Psoas muscle (tissue), 7 donors: ENCODE measurements at regions not wholly inside any gene's neighbourhood (a gene's known extent, or its start where the extent isn't known, plus 50 kb on each side); places are given as distances from the start of the nearest gene placed in this dataset.

Source experiments
- ATAC-seq, 4 donors: fragments of 200-7000 bp; cut with Tn5 transposase; one replicate each; pipeline ENCODE4 v1.9.1; 2020; ENCODE audit warnings: moderate library complexity in 3 of 4, mild to moderate bottlenecking in 2 of 4
- DNase-seq, 2 donors: peaks; one replicate each; pipeline ENCODE4 v3.0.0-alpha.2; 2020
- H3K27ac ChIP-seq: fragments of 200-600 bp; one replicate; pipeline ENCODE4 v1.8.0; 2022
- H3K27me3 ChIP-seq, 3 donors: fragments of 200-600 bp in 1 of 3; one replicate each; pipeline versions ENCODE4 v1.6.1 to v1.8.0; 2013 to 2022; ENCODE audit warnings: low read length in 2 of 3, mild to moderate bottlenecking in 2 of 3, moderate library complexity in 1 of 3; ENCODE audit not compliant: insufficient read depth in 3 of 3
- H3K36me3 ChIP-seq, 2 donors: fragments of 200-600 bp in 1 of 2; one replicate each; pipeline versions ENCODE4 v1.6.1 to v1.8.0; 2013 to 2022; ENCODE audit warnings: low read depth in 1 of 2, mild to moderate bottlenecking in 1 of 2, moderate library complexity in 1 of 2; ENCODE audit not compliant: insufficient read depth in 1 of 2
- H3K4me1 ChIP-seq: fragments of 200-600 bp; one replicate; pipeline ENCODE4 v1.8.0; 2022
- H3K4me3 ChIP-seq: fragments of 200-600 bp; one replicate; pipeline ENCODE4 v1.8.0; 2022; ENCODE audit warnings: mild to moderate bottlenecking
- H3K9me3 ChIP-seq: fragments of 200-600 bp; one replicate; pipeline ENCODE4 v1.8.0; 2022
- CTCF ChIP-seq: fragments of 200-600 bp; IDR thresholded peaks from one replicate; pipeline ENCODE4 v1.8.0; 2022; ENCODE audit warnings: antibody characterized with exemption
- WGBS, 3 donors: extraction: QIAGEN DNeasy Blood & Tissue Kit; methylation state at CpG; one replicate each; pipeline versions ENCODE4 v1.1.6 to v1.1.7; 2013; 5-methylcytosine and 5-hydroxymethylcytosine counted together
- intact Hi-C, 2 donors: fragments of 100-400 bp; cut with DNase I; formaldehyde crosslinking; loops; one replicate each; pipeline versions ENCODE4 v1.11.0 to v1.14.2; 2022
- donor health status: healthy with polysubstance abuse.
- donor health status: DM: no; HTN: no; CAD: no; lungs with moderate emphysema.
- donor health status: Bipolar disorder and iron deficiency.
- donor health status: healthy.
- donor health status: DM: yes; HTN: yes; CAD: no.
- donor health status: DM: no; HTN: no; CAD: no.
- donor health status: DM: yes; HTN: yes; CAD: no.

- Histone ChIP-seq H3K36me3 (no peaks in the 10 kb centered on the region), H3K4me3 (no peak overlapping the region), H3K27ac (no peak overlapping the region), H3K4me1 (no peaks in the 10 kb centered on the region), H3K27me3 (peaks cover 0 to 3% (median 2%) of the 10 kb centered on the region in 3 donors), H3K9me3 (no peaks in the 10 kb centered on the region)
- intact Hi-C loops: no loop called here
- no peak for TF ChIP-seq CTCF
- DNase-seq (no peak), ATAC-seq (no peak)
- 74 to 86% (median 76%) methylated on average over 1 of the region's 1 CpG for WGBS, 3 donors
These were observed 104.7 kb upstream of the PAX6 start for GRCh38 chr11:31915867-31916266.

DNA sequence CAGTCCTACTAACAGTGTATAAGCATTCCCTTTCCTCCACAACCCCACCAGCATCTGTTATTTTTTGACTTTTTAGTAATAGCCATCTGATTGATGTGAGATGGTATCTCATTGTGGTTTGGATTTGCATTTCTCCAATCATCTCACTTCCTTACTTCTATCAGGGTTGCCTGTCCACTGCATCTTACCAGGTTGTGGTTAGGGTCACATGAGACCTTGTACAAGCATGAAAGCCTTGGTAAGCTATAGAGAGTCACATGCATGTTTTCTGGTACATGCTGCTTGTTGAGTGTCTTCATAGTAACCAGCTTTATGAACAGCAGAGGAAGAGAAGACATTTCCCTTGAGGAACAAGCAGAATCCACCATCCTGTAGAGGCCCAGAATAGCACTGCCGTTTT is 102.9 kb upstream of the PAX6 start:
- H3K27me3 ChIP-seq: peaks cover 0 to 3% (median 2%) of the 10 kb centered on the region in 3 donors
- ATAC-seq (no peak), DNase-seq (no peak)
- H3K36me3 ChIP-seq: no peaks in the 10 kb centered on the region
- no peaks in the 10 kb centered on the region for H3K9me3 ChIP-seq
- TF ChIP-seq CTCF: no peak
- no peak overlapping the region for H3K4me3 ChIP-seq
- intact Hi-C loops: no loop called here
- WGBS, 3 donors: 87 to 93% (median 90%) methylated on average over 1 of the region's 1 CpG
- H3K27ac ChIP-seq: no peak overlapping the region
- H3K4me1 ChIP-seq: no peaks in the 10 kb centered on the region

GRCh38 chr11:31912808-31913207 is 101.7 kb upstream of the PAX6 start:
- no peak for TF ChIP-seq CTCF
- H3K4me1 ChIP-seq: no peaks in the 10 kb centered on the region
- ATAC-seq (no peak), DNase-seq (no peak)
- no peak overlapping the region for H3K4me3 ChIP-seq
- intact Hi-C loops: no loop called here
- no peaks in the 10 kb centered on the region for H3K36me3 ChIP-seq
- WGBS, 3 donors: 63 to 87% (median 77%) methylated on average over 1 of the region's 1 CpG
- H3K27me3 ChIP-seq: peaks cover 0 to 3% (median 2%) of the 10 kb centered on the region in 3 donors
- H3K9me3 ChIP-seq: no peaks in the 10 kb centered on the region
- no peak overlapping the region for H3K27ac ChIP-seq

DNA sequence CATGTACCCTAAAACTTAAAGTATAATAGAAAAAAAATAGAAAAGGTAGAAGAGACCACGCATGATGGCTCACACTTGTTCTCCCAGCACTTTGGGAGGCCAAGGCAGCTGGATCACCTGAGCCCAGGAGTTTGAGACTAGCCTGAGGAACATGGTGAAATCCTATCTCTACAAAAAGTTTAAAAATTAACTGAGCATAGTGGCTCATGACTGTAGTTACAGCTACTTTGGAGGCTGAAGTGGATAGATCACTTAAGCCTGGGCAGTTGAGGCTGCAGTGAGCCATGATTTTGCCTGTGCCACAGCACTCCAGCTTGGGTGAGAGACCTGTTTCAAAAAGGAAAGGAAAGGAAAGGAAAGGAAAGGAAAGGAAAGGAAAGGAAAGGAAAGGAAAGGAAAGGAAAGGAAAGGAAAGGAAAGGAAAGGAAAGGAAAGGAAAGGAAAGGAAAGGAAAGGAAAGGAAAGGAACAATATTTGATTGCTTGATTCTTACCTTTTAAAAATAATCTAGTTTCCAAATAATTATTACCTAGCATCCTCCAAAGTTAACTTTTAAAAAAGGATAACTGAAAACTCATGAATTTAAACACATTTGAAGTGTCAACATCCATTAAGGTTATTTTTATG is 99.9 kb upstream of the PAX6 start:
- H3K9me3 ChIP-seq: no peaks in the 10 kb centered on the region
- intact Hi-C loops: no loop called here

More for the DNA sequence above, 99.9 kb upstream of the PAX6 start:
- H3K4me3 ChIP-seq: no peak overlapping the region
- ATAC-seq (no peak), DNase-seq (no peak)
- TF ChIP-seq CTCF: no peak
- no peaks in the 10 kb centered on the region for H3K4me1 ChIP-seq
- H3K27ac ChIP-seq: no peak overlapping the region
- peaks cover 0 to 3% (median 2%) of the 10 kb centered on the region in 3 donors for H3K27me3 ChIP-seq
- H3K36me3 ChIP-seq: no peaks in the 10 kb centered on the region
- 80 to 90% (median 88%) methylated on average over 1 of the region's 1 CpG for WGBS, 3 donors
